ENCODE measurements at regions not wholly inside any gene's neighbourhood (a gene's known extent, or its start where the extent isn't known, plus 50 kb on each side); places are given as distances from the start of the nearest gene placed in this dataset.

- TF ChIP-seq CTCF (IDR thresholded peaks at IDR 0.05; ENCODE audit: insufficient read depth, low read length) (no peak), REST (IDR thresholded peaks at IDR 0.05; ENCODE audit: insufficient replicate concordance, low read depth) (no peak), POLR2AphosphoS5 (IDR thresholded peaks at IDR 0.05; ENCODE audit: low read depth) (no peak), GABPA (IDR thresholded peaks at IDR 0.05; ENCODE audit: low read depth) (no peak), SPI1 (IDR thresholded peaks at IDR 0.05; ENCODE audit: borderline replicate concordance, low read depth) (no peak)
- Histone ChIP-seq H3K4me3 (replicated peaks; ENCODE audit: insufficient read depth, low read length) (peak overlapping the region; percentile 37), H3K27me3 (ENCODE audit: insufficient read depth, poor library complexity, severe bottlenecking) (no peaks in the 10 kb centered on the region), H3K27ac (replicated peaks) (no peak overlapping the region; the same call in 1 of the 2 replicates)
- no peak for DNase-seq (ENCODE audit: low read depth in 1 of 2, low spot score in 1 of 2)
Measured at GRCh38 chr1:58902830-58903513, 119.1 kb upstream of the JUN start.

- DNase-seq (ENCODE audit: low read depth in 1 of 2, low spot score in 1 of 2), result peak in 1 of 2 experiments; percentile 61
- Histone ChIP-seq H3K4me3 (replicated peaks; ENCODE audit: insufficient read depth, low read length) (peak overlapping the region; percentile 37), H3K27ac (replicated peaks) (peak overlapping the region; percentile 42), H3K27me3 (ENCODE audit: insufficient read depth, poor library complexity, severe bottlenecking) (no peaks in the 10 kb centered on the region)
- no peak for TF ChIP-seq POLR2AphosphoS5 (IDR thresholded peaks at IDR 0.05; ENCODE audit: low read depth)
- TF ChIP-seq GABPA (IDR thresholded peaks at IDR 0.05; ENCODE audit: low read depth), result no peak
- TF ChIP-seq CTCF (IDR thresholded peaks at IDR 0.05; ENCODE audit: insufficient read depth, low read length), result no peak
- no peak for TF ChIP-seq REST (IDR thresholded peaks at IDR 0.05; ENCODE audit: insufficient replicate concordance, low read depth)
- no peak for TF ChIP-seq SPI1 (IDR thresholded peaks at IDR 0.05; ENCODE audit: borderline replicate concordance, low read depth)
Measured at GRCh38 chr1:58903514-58904298, 119.9 kb upstream of the JUN start.

- TF ChIP-seq GABPA (IDR thresholded peaks at IDR 0.05; ENCODE audit: low read depth) (no peak), POLR2AphosphoS5 (IDR thresholded peaks at IDR 0.05; ENCODE audit: low read depth) (no peak), SPI1 (IDR thresholded peaks at IDR 0.05; ENCODE audit: borderline replicate concordance, low read depth) (no peak), REST (IDR thresholded peaks at IDR 0.05; ENCODE audit: insufficient replicate concordance, low read depth) (no peak), CTCF (IDR thresholded peaks at IDR 0.05; ENCODE audit: insufficient read depth, low read length) (no peak)
- H3K27ac ChIP-seq (replicated peaks), result no peak overlapping the region
- DNase-seq (ENCODE audit: low read depth in 1 of 2, low spot score in 1 of 2), result no peak
- no peak overlapping the region for H3K4me3 ChIP-seq (replicated peaks; ENCODE audit: insufficient read depth, low read length)
- H3K27me3 ChIP-seq (ENCODE audit: insufficient read depth, poor library complexity, severe bottlenecking), result no peaks in the 10 kb centered on the region
Measured at GRCh38 chr1:58904299-58905125, 120.7 kb upstream of the JUN start.

Measured in HL-60 (cell line).